ENCODE measurements at regions not wholly inside any gene's neighbourhood (a gene's known extent, or its start where the extent isn't known, plus 50 kb on each side); places are given as distances from the start of the nearest gene placed in this dataset.

- Histone ChIP-seq H3K4me3 (no peak overlapping the region), H3K27me3 (replicated peaks; ENCODE audit: insufficient read depth) (no peaks in the 10 kb centered on the region), H3K4me1 (ENCODE audit: control insufficient read depth in 1 of 2, low read depth in 2 of 2) (no peaks in the 10 kb centered on the region), H3K27ac (no peak overlapping the region), H3K36me3 (no peaks in the 10 kb centered on the region), H3K9me3 (no peaks in the 10 kb centered on the region)
- TF ChIP-seq, protein P1, sequence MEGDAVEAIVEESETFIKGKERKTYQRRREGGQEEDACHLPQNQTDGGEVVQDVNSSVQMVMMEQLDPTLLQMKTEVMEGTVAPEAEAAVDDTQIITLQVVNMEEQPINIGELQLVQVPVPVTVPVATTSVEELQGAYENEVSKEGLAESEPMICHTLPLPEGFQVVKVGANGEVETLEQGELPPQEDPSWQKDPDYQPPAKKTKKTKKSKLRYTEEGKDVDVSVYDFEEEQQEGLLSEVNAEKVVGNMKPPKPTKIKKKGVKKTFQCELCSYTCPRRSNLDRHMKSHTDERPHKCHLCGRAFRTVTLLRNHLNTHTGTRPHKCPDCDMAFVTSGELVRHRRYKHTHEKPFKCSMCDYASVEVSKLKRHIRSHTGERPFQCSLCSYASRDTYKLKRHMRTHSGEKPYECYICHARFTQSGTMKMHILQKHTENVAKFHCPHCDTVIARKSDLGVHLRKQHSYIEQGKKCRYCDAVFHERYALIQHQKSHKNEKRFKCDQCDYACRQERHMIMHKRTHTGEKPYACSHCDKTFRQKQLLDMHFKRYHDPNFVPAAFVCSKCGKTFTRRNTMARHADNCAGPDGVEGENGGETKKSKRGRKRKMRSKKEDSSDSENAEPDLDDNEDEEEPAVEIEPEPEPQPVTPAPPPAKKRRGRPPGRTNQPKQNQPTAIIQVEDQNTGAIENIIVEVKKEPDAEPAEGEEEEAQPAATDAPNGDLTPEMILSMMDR (IDR thresholded peaks at IDR 0.05) = no peak
- no peak for ATAC-seq (ENCODE audit: insufficient number of reproducible peaks, low FRiP score, low read depth)
- no peak for DNase-seq (ENCODE audit: low spot score)
Observed at GRCh38 chr13:64672751-64673150, 2557.4 kb downstream of the PCDH9 start.

GRCh38 chr13:64662887-64663593, 2567.1 kb downstream of the PCDH9 start:
- Histone ChIP-seq H3K36me3 (no peaks in the 10 kb centered on the region), H3K9me3 (no peaks in the 10 kb centered on the region), H3K4me1 (ENCODE audit: control insufficient read depth in 1 of 2, low read depth in 2 of 2) (no peaks in the 10 kb centered on the region), H3K4me3 (no peak overlapping the region), H3K27me3 (replicated peaks; ENCODE audit: insufficient read depth) (no peaks in the 10 kb centered on the region), H3K27ac (no peak overlapping the region)
- ATAC-seq (ENCODE audit: insufficient number of reproducible peaks, low FRiP score, low read depth) (no peak), DNase-seq (ENCODE audit: low spot score) (no peak)
- TF ChIP-seq, protein P1 (IDR thresholded peaks at IDR 0.05) = no peak

DNA sequence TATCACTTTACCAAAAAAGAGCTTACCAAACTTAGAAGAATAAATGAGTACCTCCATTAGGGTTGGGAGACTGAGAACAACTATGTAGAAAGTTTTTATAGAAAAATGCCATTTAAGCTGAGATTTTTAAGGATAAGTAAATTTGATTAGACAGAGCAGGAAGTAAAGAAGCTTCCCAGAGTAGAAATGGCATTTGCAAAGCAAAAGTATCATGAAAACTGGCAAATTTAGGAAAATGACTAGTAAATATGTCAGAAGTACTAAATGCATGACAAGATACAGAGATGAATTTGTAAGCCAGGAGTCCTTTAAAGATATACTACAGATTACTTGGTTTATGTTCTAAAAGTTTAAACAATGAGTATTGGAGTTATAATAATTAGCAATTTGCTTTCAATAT, 2581.8 kb downstream of the PCDH9 start:
- DNase-seq (ENCODE audit: low spot score) = no peak
- no peak overlapping the region for H3K4me3 ChIP-seq
- no peaks in the 10 kb centered on the region for H3K36me3 ChIP-seq
- no peak overlapping the region for H3K27ac ChIP-seq
- H3K9me3 ChIP-seq = no peaks in the 10 kb centered on the region
- TF ChIP-seq, protein P1 (IDR thresholded peaks at IDR 0.05) = no peak
- H3K4me1 ChIP-seq (ENCODE audit: control insufficient read depth in 1 of 2, low read depth in 2 of 2) = no peaks in the 10 kb centered on the region
- no peak for ATAC-seq (ENCODE audit: insufficient number of reproducible peaks, low FRiP score, low read depth)
- no peaks in the 10 kb centered on the region for H3K27me3 ChIP-seq (replicated peaks; ENCODE audit: insufficient read depth)

DNA sequence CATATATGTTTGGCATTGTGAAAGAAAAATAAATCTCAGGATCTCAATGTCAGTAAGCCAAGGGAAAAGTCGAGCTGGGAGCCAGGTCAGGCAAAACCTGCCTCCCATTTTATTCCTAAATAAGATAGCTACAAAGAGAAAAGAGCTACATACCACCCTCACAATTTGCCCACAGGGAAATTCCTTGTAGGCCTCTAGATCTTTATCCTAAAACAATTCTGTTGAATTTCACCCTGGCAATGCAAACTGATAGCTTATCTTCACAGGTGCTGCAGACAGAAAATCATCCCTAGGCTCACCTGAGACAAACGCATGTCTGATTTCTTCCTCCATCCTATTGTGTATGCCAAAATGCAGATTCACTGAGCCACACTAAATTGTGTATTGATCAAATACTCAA, 2587.1 kb downstream of the PCDH9 start:
- H3K9me3 ChIP-seq = no peaks in the 10 kb centered on the region
- DNase-seq (ENCODE audit: low spot score) (no peak), ATAC-seq (ENCODE audit: insufficient number of reproducible peaks, low FRiP score, low read depth) (no peak)
- H3K27me3 ChIP-seq (replicated peaks; ENCODE audit: insufficient read depth) = no peaks in the 10 kb centered on the region
- TF ChIP-seq, protein P1 (IDR thresholded peaks at IDR 0.05) = no peak
- H3K4me3 ChIP-seq = no peak overlapping the region
- H3K36me3 ChIP-seq = no peaks in the 10 kb centered on the region
- H3K27ac ChIP-seq = no peak overlapping the region
- no peaks in the 10 kb centered on the region for H3K4me1 ChIP-seq (ENCODE audit: control insufficient read depth in 1 of 2, low read depth in 2 of 2)

DNA sequence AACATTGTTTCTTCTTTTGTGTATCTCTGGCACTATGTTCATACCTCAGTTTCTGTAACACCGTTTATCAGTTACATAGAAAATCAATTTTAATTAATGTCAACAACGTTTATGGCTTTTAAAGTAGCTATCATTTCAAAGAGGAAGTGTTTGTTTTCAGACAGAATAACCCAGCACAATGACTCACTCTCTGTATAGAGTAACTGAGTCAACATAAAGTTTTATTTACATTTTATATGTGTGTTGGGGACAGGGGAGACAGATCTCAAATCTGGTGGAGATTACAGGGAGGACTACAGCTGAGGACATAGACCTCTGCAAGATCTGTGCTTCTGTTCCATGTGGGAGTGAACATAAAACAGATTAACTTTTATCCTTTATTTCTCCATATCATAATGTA, 2590.1 kb downstream of the PCDH9 start:
- no peaks in the 10 kb centered on the region for H3K36me3 ChIP-seq
- no peaks in the 10 kb centered on the region for H3K27me3 ChIP-seq (replicated peaks; ENCODE audit: insufficient read depth)
- ATAC-seq (ENCODE audit: insufficient number of reproducible peaks, low FRiP score, low read depth) = no peak
- H3K4me1 ChIP-seq (ENCODE audit: control insufficient read depth in 1 of 2, low read depth in 2 of 2) = no peaks in the 10 kb centered on the region
- no peak for DNase-seq (ENCODE audit: low spot score)
- TF ChIP-seq, protein P1 (IDR thresholded peaks at IDR 0.05) = no peak
- H3K9me3 ChIP-seq = no peaks in the 10 kb centered on the region
- no peak overlapping the region for H3K27ac ChIP-seq
- no peak overlapping the region for H3K4me3 ChIP-seq
